Amniotic stem cell (primary cell): ENCODE measurements at regions not wholly inside any gene's neighbourhood (a gene's known extent, or its start where the extent isn't known, plus 50 kb on each side); places are given as distances from the start of the nearest gene placed in this dataset.
"Not testable (repeated sequence)": the region's sequence is repeated elsewhere in the genome, so short reads cannot be mapped to it uniquely, and the experiment has no call there.

Experiments used
- DNase-seq: peaks from one replicate; lab custom pipeline; 2025; lab: John Stamatoyannopoulos, UW

- DNase-seq: no peak
Observed at GRCh38 chrX:109782994-109783700, 50.1 kb upstream of the ACSL4 start.

- DNase-seq: no peak
Observed at GRCh38 chrX:109783701-109784079, 50.6 kb upstream of the ACSL4 start.

GRCh38 chrX:109785053-109785452 is 52.0 kb upstream of the ACSL4 start:
- no peak for DNase-seq

GRCh38 chrX:109790511-109790910 is 57.5 kb upstream of the ACSL4 start:
- not testable (repeated sequence) for DNase-seq

- no peak for DNase-seq
Observed at GRCh38 chrX:109793191-109793590, 60.1 kb upstream of the ACSL4 start.

- no peak for DNase-seq
Observed at GRCh38 chrX:109795682-109796081, 62.6 kb upstream of the ACSL4 start.

- no peak for DNase-seq
Observed at GRCh38 chrX:109797311-109797975, 64.4 kb upstream of the ACSL4 start.

GRCh38 chrX:109812236-109812635 is 79.2 kb upstream of the ACSL4 start:
- DNase-seq: no peak

- DNase-seq: no peak
Observed at GRCh38 chrX:109813236-109813635, 80.2 kb upstream of the ACSL4 start.

- DNase-seq: no peak
Observed at GRCh38 chrX:109818976-109819375, 85.9 kb upstream of the ACSL4 start.

- no peak for DNase-seq
Observed at GRCh38 chrX:109822861-109823260, 89.8 kb upstream of the ACSL4 start.

GRCh38 chrX:109826954-109827708 is 94.1 kb upstream of the ACSL4 start:
- DNase-seq: no peak

GRCh38 chrX:109827772-109828171 is 94.7 kb upstream of the ACSL4 start:
- DNase-seq: no peak

GRCh38 chrX:109830157-109830703 is 97.2 kb upstream of the ACSL4 start:
- no peak for DNase-seq

- DNase-seq: no peak
Observed at GRCh38 chrX:109830704-109831206, 97.7 kb upstream of the ACSL4 start.

- DNase-seq: no peak
Observed at GRCh38 chrX:109831326-109831985, 98.4 kb upstream of the ACSL4 start.

GRCh38 chrX:109839694-109840567 is 106.9 kb upstream of the ACSL4 start:
- no peak for DNase-seq

- peak; percentile 67 for DNase-seq
Observed at GRCh38 chrX:109840585-109840984, 107.5 kb upstream of the ACSL4 start.

- DNase-seq: no peak
Observed at GRCh38 chrX:109841257-109841656, 108.2 kb upstream of the ACSL4 start.

- no peak for DNase-seq
Observed at GRCh38 chrX:109841869-109842579, 109.0 kb upstream of the ACSL4 start.
